BJ (cell line): ENCODE measurements at regions not wholly inside any gene's neighbourhood (a gene's known extent, or its start where the extent isn't known, plus 50 kb on each side); places are given as distances from the start of the nearest gene placed in this dataset.

ENCODE experiments used
- CTCF ChIA-PET: fragments of 350-600 bp; formaldehyde crosslinking; extraction: SDS; loops from one replicate; lab custom pipeline; 2021; ENCODE audit warnings: antibody characterized with exemption, inconsistent platforms; lab: Yijun Ruan, JAX
- POLR2A ChIA-PET: fragments of 300-600 bp; sonication (Branson Sonifier 250); formaldehyde crosslinking; extraction: SDS; loops from one replicate; lab custom pipeline; 2021; ENCODE audit warnings: antibody characterized with exemption; lab: Charles Lee
- DNase-seq: peaks from one replicate; pipeline ENCODE4 v3.0.0-alpha.2; 2011; ENCODE audit warnings: low read depth
- H3K27me3 ChIP-seq: 2 replicates; pipeline ENCODE4 v1.6.0; 2011; ENCODE audit warnings: low read length; ENCODE audit not compliant: control insufficient read depth, insufficient read depth
- H3K36me3 ChIP-seq: 2 replicates; pipeline ENCODE4 v1.5.1; 2011; ENCODE audit warnings: low read length; ENCODE audit not compliant: control insufficient read depth, insufficient read depth
- H3K4me3 ChIP-seq: 2 replicates; pipeline ENCODE4 v1.5.1; 2011; ENCODE audit warnings: low read depth, mild to moderate bottlenecking, control low read depth, low read length
- CTCF ChIP-seq: IDR thresholded peaks from 2 replicates; pipeline ENCODE4 v1.5.1; 2011; ENCODE audit warnings: low read depth, mild to moderate bottlenecking, control low read depth, inconsistent platforms, low read length, moderate library complexity; ENCODE audit not compliant: insufficient read depth

- Histone ChIP-seq H3K36me3 (no peaks in the 10 kb centered on the region), H3K27me3 (no peaks in the 10 kb centered on the region), H3K4me3 (no peak overlapping the region)
- CTCF ChIA-PET = no interaction called here
- DNase-seq = no peak
- TF ChIP-seq CTCF = no peak
- POLR2A ChIA-PET = no interaction called here
These were observed 106.2 kb downstream of the ELAPOR2 start for GRCh38 chr7:86953219-86953618.

GRCh38 chr7:86951895-86952294 is 107.6 kb downstream of the ELAPOR2 start:
- CTCF ChIA-PET = no interaction called here

GRCh38 chr7:86950944-86951343 is 108.5 kb downstream of the ELAPOR2 start:
- CTCF ChIA-PET = interaction anchor here (0.6 to 1.0 kb wide), 2 partner anchors 85 to 150 kb away, joined by 3 read pairs; no protein-coding TSS in a partner anchor
- H3K36me3 ChIP-seq = no peaks in the 10 kb centered on the region
- H3K4me3 ChIP-seq = no peak overlapping the region
- no peaks in the 10 kb centered on the region for H3K27me3 ChIP-seq
- POLR2A ChIA-PET = no interaction called here
- DNase-seq = no peak
- TF ChIP-seq CTCF = no peak

More at GRCh38 chr7:86951895-86952294, 107.6 kb downstream of the ELAPOR2 start:
- Histone ChIP-seq H3K4me3 (no peak overlapping the region), H3K36me3 (no peaks in the 10 kb centered on the region), H3K27me3 (no peaks in the 10 kb centered on the region)
- no peak for DNase-seq
- TF ChIP-seq CTCF = no peak
- POLR2A ChIA-PET = no interaction called here

- ChIA-PET CTCF (interaction anchor here (0.6 to 2.1 kb wide), 4 partner anchors 13 to 197 kb away, joined by 3 to 7 read pairs (median 3); no protein-coding TSS in a partner anchor), POLR2A (no interaction called here)
- Histone ChIP-seq H3K4me3 (no peak overlapping the region), H3K36me3 (no peaks in the 10 kb centered on the region), H3K27me3 (no peaks in the 10 kb centered on the region)
- TF ChIP-seq CTCF = no peak
- DNase-seq = no peak
These were observed 109.1 kb downstream of the ELAPOR2 start for GRCh38 chr7:86950360-86950759.

GRCh38 chr7:86949779-86950260 is 109.6 kb downstream of the ELAPOR2 start:
- Histone ChIP-seq H3K27me3 (no peaks in the 10 kb centered on the region), H3K36me3 (no peaks in the 10 kb centered on the region), H3K4me3 (no peak overlapping the region)
- POLR2A ChIA-PET = no interaction called here
- no peak for TF ChIP-seq CTCF
- DNase-seq = no peak
- CTCF ChIA-PET = interaction anchor here (1.4 to 2.1 kb wide), 2 partner anchors 13 to 198 kb away, joined by 3 to 7 read pairs; no protein-coding TSS in a partner anchor
